ENCODE measurements at regions not wholly inside any gene's neighbourhood (a gene's known extent, or its start where the extent isn't known, plus 50 kb on each side); places are given as distances from the start of the nearest gene placed in this dataset.

GRCh38 chr16:86049641-86050040 lies 150.7 kb downstream of the IRF8 start (continued):
- no peak for TF ChIP-seq HSF1 (IDR thresholded peaks at IDR 0.05; ENCODE audit: low read depth, low read length)
- TF ChIP-seq PML (IDR thresholded peaks at IDR 0.05; ENCODE audit: low read length) = no peak
- TF ChIP-seq SMAD5 (IDR thresholded peaks at IDR 0.05; ENCODE audit: low read depth) = no peak
- no peak for TF ChIP-seq SREBF2 (IDR thresholded peaks at IDR 0.05; ENCODE audit: low read length)
- no peak for TF ChIP-seq PRDM15 (CRISPR knock-in tag; IDR thresholded peaks at IDR 0.05)
- no peak for TF ChIP-seq POU2F2 (IDR thresholded peaks at IDR 0.05; ENCODE audit: borderline replicate concordance, low read depth, low read length)
- no peak for TF ChIP-seq IKZF1 (conservative IDR thresholded peaks at IDR 0.05)
- TF ChIP-seq E2F4 (IDR thresholded peaks at IDR 0.05; ENCODE audit: low read depth, low read length) = no peak

Measured in GM12878 (cell line).